Ishikawa (cell line): ENCODE measurements at regions not wholly inside any gene's neighbourhood (a gene's known extent, or its start where the extent isn't known, plus 50 kb on each side); places are given as distances from the start of the nearest gene placed in this dataset.

ENCODE experiments used
- CEBPB ChIP-seq: IDR thresholded peaks from 2 replicates; pipeline ENCODE4 v1.6.1; 2012
- CREB1 ChIP-seq: IDR thresholded peaks from 2 replicates; pipeline ENCODE4 v1.6.1; 2012; ENCODE audit warnings: low read depth
- EGR1 ChIP-seq: IDR thresholded peaks from 2 replicates; pipeline ENCODE4 v1.6.1; 2012
- EP300 ChIP-seq: IDR thresholded peaks from 2 replicates; pipeline ENCODE4 v1.6.1; 2012; ENCODE audit warnings: borderline replicate concordance
- FOXM1 ChIP-seq: IDR thresholded peaks from 2 replicates; pipeline ENCODE4 v1.6.1; 2012; ENCODE audit warnings: low read depth, borderline replicate concordance
- NFIC ChIP-seq: IDR thresholded peaks from 2 replicates; pipeline ENCODE4 v1.6.1; 2012
- RAD21 ChIP-seq: IDR thresholded peaks from 2 replicates; pipeline ENCODE4 v1.6.1; 2012; ENCODE audit warnings: low read depth
- TAF1 ChIP-seq: IDR thresholded peaks from 2 replicates; pipeline ENCODE4 v1.6.1; 2012; ENCODE audit warnings: low read depth, mild to moderate bottlenecking
- TCF12 ChIP-seq: IDR thresholded peaks from 2 replicates; pipeline ENCODE4 v1.6.1; 2012; ENCODE audit warnings: low read depth
- TEAD4 ChIP-seq: IDR thresholded peaks from 2 replicates; pipeline ENCODE4 v1.6.1; 2012
- YY1 ChIP-seq: IDR thresholded peaks from 2 replicates; pipeline ENCODE4 v1.6.1; 2012; ENCODE audit warnings: low read depth
- ZBTB7A ChIP-seq: IDR thresholded peaks from 2 replicates; pipeline ENCODE4 v1.6.1; 2012; ENCODE audit warnings: low read depth
- TF ChIP-seq, protein P1 (sequence below): IDR thresholded peaks from 2 replicates; pipeline ENCODE4 v1.6.1; 2012
- TF ChIP-seq, protein P2 (sequence below): IDR thresholded peaks from 2 replicates; pipeline ENCODE4 v1.6.1; 2012
- TF ChIP-seq, protein P3 (sequence below): IDR thresholded peaks from 2 replicates; pipeline ENCODE4 v1.6.1; 2012; ENCODE audit warnings: low read depth, mild to moderate bottlenecking

DNA sequence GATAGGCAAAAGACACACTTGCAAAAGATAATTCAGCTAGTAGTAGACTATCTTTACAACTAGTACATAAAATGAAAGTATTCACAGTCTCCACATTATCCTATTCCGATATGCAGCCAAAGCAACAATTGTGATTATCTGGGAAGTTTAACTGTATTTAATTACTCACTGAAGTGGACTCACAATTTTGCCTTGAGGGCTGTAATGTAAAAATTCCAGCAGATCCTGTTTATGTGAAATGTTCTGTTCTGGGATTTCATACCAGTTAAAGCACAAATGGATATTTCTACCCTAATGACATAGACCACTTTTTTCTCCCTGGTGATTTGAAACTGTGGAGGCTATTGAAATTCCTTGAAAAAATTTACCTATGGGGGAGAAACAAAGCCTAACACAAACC, 474.4 kb upstream of the EDIL3 start:
- TF ChIP-seq, protein P1, sequence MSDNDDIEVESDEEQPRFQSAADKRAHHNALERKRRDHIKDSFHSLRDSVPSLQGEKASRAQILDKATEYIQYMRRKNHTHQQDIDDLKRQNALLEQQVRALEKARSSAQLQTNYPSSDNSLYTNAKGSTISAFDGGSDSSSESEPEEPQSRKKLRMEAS, result no peak
- TF ChIP-seq NFIC (no peak), FOXM1 (no peak), CREB1 (no peak), TEAD4 (no peak), YY1 (no peak), TAF1 (no peak), CEBPB (no peak), EGR1 (no peak), ZBTB7A (no peak), TCF12 (no peak), EP300 (no peak), RAD21 (no peak)
- TF ChIP-seq, protein P2, sequence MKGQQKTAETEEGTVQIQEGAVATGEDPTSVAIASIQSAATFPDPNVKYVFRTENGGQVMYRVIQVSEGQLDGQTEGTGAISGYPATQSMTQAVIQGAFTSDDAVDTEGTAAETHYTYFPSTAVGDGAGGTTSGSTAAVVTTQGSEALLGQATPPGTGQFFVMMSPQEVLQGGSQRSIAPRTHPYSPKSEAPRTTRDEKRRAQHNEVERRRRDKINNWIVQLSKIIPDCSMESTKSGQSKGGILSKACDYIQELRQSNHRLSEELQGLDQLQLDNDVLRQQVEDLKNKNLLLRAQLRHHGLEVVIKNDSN, result no peak
- TF ChIP-seq, protein P3, sequence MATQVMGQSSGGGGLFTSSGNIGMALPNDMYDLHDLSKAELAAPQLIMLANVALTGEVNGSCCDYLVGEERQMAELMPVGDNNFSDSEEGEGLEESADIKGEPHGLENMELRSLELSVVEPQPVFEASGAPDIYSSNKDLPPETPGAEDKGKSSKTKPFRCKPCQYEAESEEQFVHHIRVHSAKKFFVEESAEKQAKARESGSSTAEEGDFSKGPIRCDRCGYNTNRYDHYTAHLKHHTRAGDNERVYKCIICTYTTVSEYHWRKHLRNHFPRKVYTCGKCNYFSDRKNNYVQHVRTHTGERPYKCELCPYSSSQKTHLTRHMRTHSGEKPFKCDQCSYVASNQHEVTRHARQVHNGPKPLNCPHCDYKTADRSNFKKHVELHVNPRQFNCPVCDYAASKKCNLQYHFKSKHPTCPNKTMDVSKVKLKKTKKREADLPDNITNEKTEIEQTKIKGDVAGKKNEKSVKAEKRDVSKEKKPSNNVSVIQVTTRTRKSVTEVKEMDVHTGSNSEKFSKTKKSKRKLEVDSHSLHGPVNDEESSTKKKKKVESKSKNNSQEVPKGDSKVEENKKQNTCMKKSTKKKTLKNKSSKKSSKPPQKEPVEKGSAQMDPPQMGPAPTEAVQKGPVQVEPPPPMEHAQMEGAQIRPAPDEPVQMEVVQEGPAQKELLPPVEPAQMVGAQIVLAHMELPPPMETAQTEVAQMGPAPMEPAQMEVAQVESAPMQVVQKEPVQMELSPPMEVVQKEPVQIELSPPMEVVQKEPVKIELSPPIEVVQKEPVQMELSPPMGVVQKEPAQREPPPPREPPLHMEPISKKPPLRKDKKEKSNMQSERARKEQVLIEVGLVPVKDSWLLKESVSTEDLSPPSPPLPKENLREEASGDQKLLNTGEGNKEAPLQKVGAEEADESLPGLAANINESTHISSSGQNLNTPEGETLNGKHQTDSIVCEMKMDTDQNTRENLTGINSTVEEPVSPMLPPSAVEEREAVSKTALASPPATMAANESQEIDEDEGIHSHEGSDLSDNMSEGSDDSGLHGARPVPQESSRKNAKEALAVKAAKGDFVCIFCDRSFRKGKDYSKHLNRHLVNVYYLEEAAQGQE, result no peak

DNA sequence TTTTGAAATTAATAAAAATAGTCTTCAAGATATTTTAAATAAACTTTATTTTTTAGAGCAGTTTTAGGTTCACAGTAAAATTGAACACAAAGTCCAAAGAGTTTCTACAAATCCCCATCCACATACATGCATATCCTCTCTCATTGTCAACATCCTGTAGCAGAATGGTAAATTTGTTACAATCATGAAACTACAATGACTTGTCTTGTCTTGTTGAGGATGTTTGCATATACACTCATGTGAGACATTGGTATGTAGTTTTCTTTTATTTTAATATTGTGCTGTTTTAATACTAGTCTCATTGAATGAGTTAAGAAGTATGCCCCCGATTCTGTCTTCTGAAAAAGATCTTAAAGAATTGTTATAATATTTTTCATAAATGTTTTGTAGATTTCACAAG, 447.0 kb upstream of the EDIL3 start:
- TF ChIP-seq TCF12 (no peak), EP300 (no peak), CEBPB (no peak), FOXM1 (no peak), EGR1 (no peak), YY1 (no peak), CREB1 (no peak), TEAD4 (no peak), TAF1 (no peak), RAD21 (no peak), ZBTB7A (no peak), NFIC (no peak)
- TF ChIP-seq, protein P2, result no peak
- TF ChIP-seq, protein P3, result no peak
- TF ChIP-seq, protein P1, result no peak

DNA sequence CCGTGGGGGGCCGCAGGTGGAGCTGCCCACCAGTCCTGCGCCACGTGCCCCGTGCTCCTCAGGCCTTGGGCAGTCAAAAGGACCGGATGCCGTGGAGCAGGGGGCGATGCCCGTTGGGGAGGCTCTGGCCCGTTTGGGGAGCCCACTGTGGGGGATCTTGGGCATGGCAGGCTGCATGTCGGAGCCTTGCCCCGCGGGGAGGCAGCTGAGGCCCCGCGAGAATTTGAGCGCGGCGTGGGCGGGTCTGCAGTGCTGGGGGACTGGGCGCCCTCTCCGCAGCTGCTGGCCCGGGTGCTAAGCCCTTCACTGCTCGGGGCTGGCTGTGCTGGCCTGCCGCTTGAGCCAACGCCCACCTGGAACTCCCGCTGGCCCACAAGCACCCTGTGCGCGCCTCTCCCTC, 445.6 kb upstream of the EDIL3 start:
- TF ChIP-seq NFIC (no peak), EP300 (no peak), FOXM1 (no peak), RAD21 (no peak), EGR1 (no peak), CEBPB (no peak), TCF12 (no peak), TAF1 (no peak), YY1 (no peak), CREB1 (no peak)
- TF ChIP-seq, protein P3, result no peak
- TF ChIP-seq, protein P2, result no peak

DNA sequence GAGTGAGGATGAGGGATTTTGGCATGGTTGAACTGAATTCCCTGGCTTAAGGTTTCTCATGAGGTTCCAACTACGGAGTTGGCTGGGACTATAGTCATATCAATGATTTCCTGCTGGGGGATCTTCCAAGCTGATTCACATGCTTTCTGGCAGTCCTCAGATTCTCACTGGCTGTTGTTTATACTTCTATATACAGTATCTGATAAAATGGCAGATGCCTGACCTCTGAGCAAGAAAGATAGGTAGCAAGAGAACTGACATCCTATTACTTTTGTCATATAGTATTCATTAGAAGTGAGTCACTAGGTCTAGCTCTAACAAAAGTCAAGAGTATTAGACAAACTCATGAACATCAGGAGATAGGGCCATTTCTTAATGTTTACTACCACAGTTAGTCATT, 440.9 kb upstream of the EDIL3 start:
- TF ChIP-seq TCF12, result no peak
- no peak for TF ChIP-seq FOXM1
- TF ChIP-seq EP300, result no peak
- TF ChIP-seq RAD21, result no peak
- no peak for TF ChIP-seq EGR1
- no peak for TF ChIP-seq TEAD4
- no peak for TF ChIP-seq ZBTB7A
- TF ChIP-seq YY1, result no peak
- TF ChIP-seq CEBPB, result no peak
- TF ChIP-seq, protein P1, result no peak
- TF ChIP-seq TAF1, result no peak
- TF ChIP-seq NFIC, result no peak
- TF ChIP-seq, protein P2, result no peak
- TF ChIP-seq, protein P3, result no peak
